ENCODE measurements at regions not wholly inside any gene's neighbourhood (a gene's known extent, or its start where the extent isn't known, plus 50 kb on each side); places are given as distances from the start of the nearest gene placed in this dataset.

- intact Hi-C loops (cut with DNase I): no loop called here
- DNase-seq (ENCODE audit: low spot score) (no peak), ATAC-seq (no peak)
Observed at GRCh38 chr13:107422421-107422820, 792.9 kb downstream of the LIG4 start.

GRCh38 chr13:107421951-107422350 lies 793.4 kb downstream of the LIG4 start:
- DNase-seq (ENCODE audit: low spot score) (no peak), ATAC-seq (no peak)
- intact Hi-C loops (cut with DNase I): no loop called here

- no peak for DNase-seq (ENCODE audit: low spot score)
- intact Hi-C loops (cut with DNase I): no loop called here
Observed at GRCh38 chr13:107421028-107421427, 794.3 kb downstream of the LIG4 start.

GRCh38 chr13:107413005-107413404 lies 802.3 kb downstream of the LIG4 start:
- no peak for DNase-seq (ENCODE audit: low spot score)
- intact Hi-C loops (cut with DNase I): no loop called here
- ATAC-seq: no peak

More at GRCh38 chr13:107421028-107421427, 794.3 kb downstream of the LIG4 start:
- no peak for ATAC-seq

DNA sequence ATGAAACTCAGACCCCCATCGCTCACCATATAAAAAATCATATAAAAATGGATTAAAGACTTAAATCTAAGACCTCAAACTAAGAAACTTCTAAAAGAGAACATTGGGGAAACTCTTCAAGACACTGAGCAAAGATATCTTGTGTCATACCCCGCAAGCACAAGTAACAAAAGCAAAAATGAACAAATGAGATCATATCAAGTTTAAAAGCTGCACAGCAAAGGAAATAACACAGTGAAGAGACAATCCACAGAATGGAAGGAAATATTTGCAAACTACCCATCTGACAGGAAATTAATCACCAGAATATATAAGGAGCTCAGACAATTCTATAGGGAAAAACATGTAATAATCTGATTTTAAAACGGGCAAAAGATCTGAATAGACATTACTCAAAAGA lies 808.3 kb downstream of the LIG4 start:
- DNase-seq (ENCODE audit: low spot score) (no peak), ATAC-seq (no peak)
- intact Hi-C loops (cut with DNase I): no loop called here

DNA sequence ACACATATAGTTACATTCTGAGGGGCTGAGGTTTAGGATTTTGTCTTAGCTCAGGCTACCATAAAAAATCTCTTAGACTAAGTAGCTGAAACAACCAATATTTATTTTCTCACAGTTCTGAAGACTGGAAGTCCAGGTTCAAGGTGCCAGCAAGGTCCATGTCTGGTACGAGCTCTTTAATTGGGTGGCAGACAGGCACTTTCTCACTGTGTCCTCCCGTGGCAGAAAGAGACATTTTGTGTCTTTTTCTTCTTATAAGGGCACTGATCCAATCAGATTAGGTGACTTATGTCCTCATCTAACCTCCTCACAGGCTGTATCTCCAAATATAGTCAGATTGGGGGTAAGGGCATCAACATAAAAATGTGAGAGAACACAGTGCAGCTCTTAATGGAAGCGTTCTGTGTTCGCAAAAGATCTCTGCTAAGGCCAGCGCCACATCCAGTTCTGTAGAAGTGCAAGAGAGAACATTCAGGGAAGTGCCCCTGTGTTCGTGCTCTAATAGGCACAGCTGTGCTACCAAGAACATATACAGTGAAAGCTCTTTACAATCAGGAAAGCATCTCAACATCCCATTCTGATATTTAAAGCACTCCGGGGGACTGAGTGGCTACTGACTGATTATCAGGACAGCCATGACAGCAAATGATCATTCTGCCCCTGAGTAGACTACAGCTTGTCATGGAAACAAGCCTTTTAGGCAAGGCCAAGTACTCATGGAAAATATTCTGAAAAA lies 819.2 kb downstream of the LIG4 start:
- no peak for ATAC-seq
- no peak for DNase-seq (ENCODE audit: low spot score)
- intact Hi-C loops (cut with DNase I): no loop called here

GRCh38 chr13:107392205-107392604 lies 823.1 kb downstream of the LIG4 start:
- intact Hi-C loops (cut with DNase I): no loop called here
- ATAC-seq (no peak), DNase-seq (ENCODE audit: low spot score) (no peak)

- intact Hi-C loops (cut with DNase I): no loop called here
- ATAC-seq: no peak
- no peak for DNase-seq (ENCODE audit: low spot score)
Observed at GRCh38 chr13:107387525-107387924, 819.6 kb upstream of the ARGLU1 start.

DNA sequence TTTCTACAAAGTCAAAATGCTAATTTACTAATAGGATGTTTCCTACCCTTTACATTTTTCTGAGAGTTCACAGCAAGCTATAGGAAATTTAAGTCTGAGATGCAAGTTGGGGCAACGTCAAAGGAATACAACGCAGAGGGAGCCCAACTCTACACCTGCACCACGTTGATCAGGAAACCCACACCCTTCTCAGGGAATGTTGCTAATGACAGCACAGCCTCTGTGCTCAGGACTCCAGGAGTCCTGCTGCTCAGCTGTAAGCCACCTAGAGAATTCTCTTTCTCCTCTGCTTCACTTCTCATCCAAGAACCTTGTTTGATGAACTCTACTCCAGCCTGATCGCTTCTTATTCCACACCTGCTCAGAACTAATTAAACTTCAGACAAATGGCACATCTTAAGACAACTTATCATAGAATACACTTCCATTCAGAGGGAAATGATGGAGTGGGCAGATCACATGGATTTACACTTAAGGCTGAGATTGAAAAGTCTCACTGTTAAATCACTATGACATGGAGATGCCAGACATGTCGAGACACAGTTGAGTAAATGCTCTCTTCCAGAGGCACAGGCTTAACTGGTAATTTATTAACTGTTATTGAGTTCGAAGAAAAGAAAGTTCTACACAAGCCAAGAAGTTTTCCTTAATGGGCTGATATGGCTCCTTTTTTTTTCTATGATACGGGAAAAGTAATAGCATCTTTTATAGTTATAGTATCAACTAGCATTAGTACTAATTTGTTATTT lies 811.6 kb upstream of the ARGLU1 start:
- ATAC-seq (no peak), DNase-seq (ENCODE audit: low spot score) (no peak)
- intact Hi-C loops (cut with DNase I): no loop called here

DNA sequence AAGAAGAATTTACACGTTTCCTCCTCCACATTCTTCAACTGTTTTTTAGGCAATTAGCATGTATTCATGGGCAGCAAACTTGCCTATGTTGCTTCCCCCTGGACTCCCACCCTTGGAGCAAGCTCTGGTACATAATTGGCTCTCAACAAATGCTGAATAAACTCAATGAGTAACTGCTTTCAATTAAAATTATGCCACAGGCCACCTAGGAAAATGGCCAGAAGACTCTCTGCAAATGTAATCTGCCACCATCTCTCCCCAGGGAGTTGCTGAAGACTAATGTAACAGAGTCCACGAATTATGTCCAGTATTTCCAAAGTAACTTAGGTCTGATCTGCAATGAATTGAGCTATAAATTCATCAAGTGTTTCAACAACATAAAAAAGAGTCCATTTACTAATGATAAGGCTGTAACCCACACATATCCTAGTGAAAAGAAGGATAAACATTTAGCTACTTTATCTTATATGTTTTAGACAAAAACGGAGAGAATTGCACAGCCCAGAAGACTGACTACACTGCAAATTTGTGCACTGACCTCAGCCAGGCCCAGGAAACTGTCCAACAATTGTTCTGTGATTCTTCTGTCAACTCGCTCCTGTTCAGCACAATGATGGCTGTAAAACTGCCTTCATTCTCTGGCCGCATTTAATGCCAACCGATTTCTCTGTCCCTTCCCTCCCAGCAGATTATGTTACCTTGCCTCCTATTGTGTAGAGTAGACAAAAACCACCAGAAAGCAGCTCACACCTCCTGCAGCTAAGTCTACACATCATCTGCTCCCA lies 808.6 kb upstream of the ARGLU1 start:
- no peak for DNase-seq (ENCODE audit: low spot score)
- intact Hi-C loops (cut with DNase I): no loop called here

DNA sequence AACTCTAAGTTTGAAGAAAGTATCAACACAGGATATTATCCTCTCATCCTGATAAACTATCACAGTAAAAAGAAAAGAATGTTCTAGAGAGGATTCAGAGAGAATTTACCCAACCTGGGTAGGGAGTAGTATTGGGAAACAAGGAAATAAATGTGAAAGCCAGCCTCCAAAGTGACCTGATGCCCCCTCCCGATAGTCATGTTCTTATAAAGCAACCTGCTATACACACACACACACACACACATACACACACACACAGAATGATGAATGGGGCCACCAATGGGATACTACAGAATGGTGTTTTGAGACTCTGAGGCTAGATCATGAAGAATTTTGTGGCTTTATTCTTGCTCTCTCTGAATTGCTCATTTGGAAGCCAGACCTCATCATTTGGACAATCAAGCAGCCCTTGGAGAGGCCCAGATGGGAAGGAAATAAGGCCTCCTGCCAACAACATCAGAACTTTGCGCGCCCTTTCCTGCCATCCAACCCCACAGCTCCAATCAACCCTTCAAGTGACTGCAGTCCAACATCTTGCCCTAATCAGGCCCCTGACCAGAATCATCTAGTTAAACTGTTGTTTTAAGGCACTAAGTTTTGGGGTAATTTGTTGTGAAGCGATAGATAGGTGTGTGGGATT lies 807.9 kb upstream of the ARGLU1 start:
- no peak for DNase-seq (ENCODE audit: low spot score)
- ATAC-seq: peak; percentile 30
- intact Hi-C loops (cut with DNase I): no loop called here

More for the DNA sequence above, 808.6 kb upstream of the ARGLU1 start:
- ATAC-seq: no peak

DNA sequence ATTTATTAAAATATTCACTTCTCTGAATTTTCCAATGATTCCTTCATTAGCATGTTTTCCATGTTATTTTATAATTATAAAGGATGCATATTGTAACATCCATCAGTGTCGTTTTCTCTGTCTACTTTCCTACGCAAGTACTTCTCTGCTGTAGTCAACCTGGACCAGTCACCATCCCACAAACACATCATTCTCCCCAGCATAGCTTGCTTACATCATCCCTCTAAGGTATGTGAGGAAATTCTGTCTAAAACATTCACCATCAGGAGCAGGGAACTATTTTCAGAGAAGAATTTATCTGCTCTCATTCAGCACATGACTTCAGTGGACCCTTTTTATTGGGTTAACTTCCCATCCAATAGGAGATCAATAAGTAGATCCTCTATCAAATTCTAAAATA lies 806.1 kb upstream of the ARGLU1 start:
- no peak for DNase-seq (ENCODE audit: low spot score)
- ATAC-seq: no peak
- intact Hi-C loops (cut with DNase I): no loop called here

GRCh38 chr13:107373551-107373950 lies 805.6 kb upstream of the ARGLU1 start:
- intact Hi-C loops (cut with DNase I): no loop called here
- DNase-seq (ENCODE audit: low spot score) (no peak), ATAC-seq (peak; percentile 30)

- intact Hi-C loops (cut with DNase I): no loop called here
- DNase-seq (ENCODE audit: low spot score) (no peak), ATAC-seq (no peak)
Observed at GRCh38 chr13:107370015-107370785, 802.3 kb upstream of the ARGLU1 start.

- DNase-seq (ENCODE audit: low spot score) (no peak), ATAC-seq (no peak)
- intact Hi-C loops (cut with DNase I): no loop called here
Observed at GRCh38 chr13:107367258-107367657, 799.3 kb upstream of the ARGLU1 start.

- ATAC-seq (no peak), DNase-seq (ENCODE audit: low spot score) (no peak)
- intact Hi-C loops (cut with DNase I): no loop called here
Observed at GRCh38 chr13:107365466-107366215, 797.7 kb upstream of the ARGLU1 start.

- DNase-seq (ENCODE audit: low spot score): no peak
- ATAC-seq: no peak
- intact Hi-C loops (cut with DNase I): no loop called here
Observed at GRCh38 chr13:107364658-107365057, 796.7 kb upstream of the ARGLU1 start.

DNA sequence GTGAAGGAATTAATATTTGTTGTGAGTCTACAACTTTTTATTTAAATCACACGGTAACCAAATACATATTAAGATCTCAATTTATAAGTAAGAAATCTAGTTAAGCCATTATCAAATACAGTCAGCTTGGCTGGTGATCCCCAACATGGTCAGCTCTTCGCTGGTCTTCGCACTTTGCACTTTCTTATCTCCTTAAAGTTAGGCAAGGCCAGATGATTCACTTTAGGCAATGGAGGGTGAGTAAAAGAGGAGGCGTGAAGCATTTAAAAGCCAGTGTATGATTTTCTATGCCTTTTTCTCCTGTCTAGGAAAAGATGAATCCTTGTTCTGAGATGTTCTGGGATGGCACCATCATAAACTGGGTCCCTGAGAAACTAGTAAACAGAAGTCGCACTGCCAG lies 793.7 kb upstream of the ARGLU1 start:
- intact Hi-C loops (cut with DNase I): no loop called here
- no peak for ATAC-seq
- DNase-seq (ENCODE audit: low spot score): no peak
